ENCODE measurements at regions not wholly inside any gene's neighbourhood (a gene's known extent, or its start where the extent isn't known, plus 50 kb on each side); places are given as distances from the start of the nearest gene placed in this dataset.
"Not testable (repeated sequence)": the region's sequence is repeated elsewhere in the genome, so short reads cannot be mapped to it uniquely, and the experiment has no call there.

- DNase-seq = no peak
Measured at GRCh38 chr7:113291058-113291457, 172.7 kb upstream of the SMIM30 start.

- no peak for DNase-seq
Measured at GRCh38 chr7:113289140-113289740, 170.9 kb upstream of the SMIM30 start.

- no peak for DNase-seq
Measured at GRCh38 chr7:113285411-113285810, 167.1 kb upstream of the SMIM30 start.

GRCh38 chr7:113283861-113284260 is 165.5 kb upstream of the SMIM30 start:
- DNase-seq = no peak

- no peak for DNase-seq
Measured at GRCh38 chr7:113282875-113283274, 164.5 kb upstream of the SMIM30 start.

- no peak for DNase-seq
Measured at GRCh38 chr7:113281223-113281622, 162.9 kb upstream of the SMIM30 start.

- DNase-seq = no peak
Measured at GRCh38 chr7:113279256-113279655, 160.9 kb upstream of the SMIM30 start.

GRCh38 chr7:113270790-113271189 is 152.4 kb upstream of the SMIM30 start:
- no peak for DNase-seq

GRCh38 chr7:113269592-113269991 is 151.2 kb upstream of the SMIM30 start:
- not testable (repeated sequence) for DNase-seq

- no peak for DNase-seq
Measured at GRCh38 chr7:113268757-113269156, 150.4 kb upstream of the SMIM30 start.

- DNase-seq = no peak
Measured at GRCh38 chr7:113267885-113268284, 149.5 kb upstream of the SMIM30 start.

- no peak for DNase-seq
Measured at GRCh38 chr7:113267271-113267670, 148.9 kb upstream of the SMIM30 start.

GRCh38 chr7:113263749-113264148 is 145.4 kb upstream of the SMIM30 start:
- no peak for DNase-seq

GRCh38 chr7:113263215-113263742 is 144.9 kb upstream of the SMIM30 start:
- not testable (repeated sequence) for DNase-seq

GRCh38 chr7:113256883-113257531 is 138.7 kb upstream of the SMIM30 start:
- DNase-seq = no peak

- no peak for DNase-seq
Measured at GRCh38 chr7:113247198-113247597, 128.8 kb upstream of the SMIM30 start.

- no peak for DNase-seq
Measured at GRCh38 chr7:113246738-113247137, 128.4 kb upstream of the SMIM30 start.

- DNase-seq = no peak
Measured at GRCh38 chr7:113232885-113233284, 114.5 kb upstream of the SMIM30 start.

GRCh38 chr7:113230691-113231090 is 112.3 kb upstream of the SMIM30 start:
- no peak for DNase-seq

- DNase-seq = no peak
Measured at GRCh38 chr7:113217314-113217713, 99.0 kb upstream of the SMIM30 start.

GRCh38 chr7:113216038-113216437 is 97.7 kb upstream of the SMIM30 start:
- DNase-seq = no peak

GRCh38 chr7:113209449-113210203 is 91.3 kb upstream of the SMIM30 start:
- DNase-seq = peak; percentile 55

GRCh38 chr7:113207931-113208330 is 89.6 kb upstream of the SMIM30 start:
- no peak for DNase-seq

- no peak for DNase-seq
Measured at GRCh38 chr7:113207441-113207840, 89.1 kb upstream of the SMIM30 start.

Data from inflammatory macrophage treated with lipopolysaccharide for 4 hours (primary cell).